Activated CD8-positive, alpha-beta T cell treated with anti-CD3 and anti-CD28 coated beads for 36 hours (primary cell): ENCODE measurements at regions not wholly inside any gene's neighbourhood (a gene's known extent, or its start where the extent isn't known, plus 50 kb on each side); places are given as distances from the start of the nearest gene placed in this dataset.

Experiments used
- ATAC-seq: fragments of 200-7000 bp; cut with Tn5 transposase; one replicate; pipeline ENCODE4 v1.10.0; 2021; ENCODE audit warnings: mild to moderate bottlenecking, moderate library complexity
- CTCF ChIA-PET: fragments of 350-600 bp; sonication (Branson Sonifier 250); formaldehyde crosslinking; loops from one replicate; lab custom pipeline; 2021; ENCODE audit warnings: antibody characterized with exemption; lab: Charles Lee
- POLR2A ChIA-PET: fragments of 350-600 bp; sonication (Branson Sonifier 250); formaldehyde crosslinking; loops from one replicate; lab custom pipeline; 2021; ENCODE audit warnings: antibody characterized with exemption; lab: Charles Lee
- DNase-seq: peaks from one replicate; pipeline ENCODE4 v3.0.0-alpha.2; 2020
- H3K27ac Mint-ChIP-seq: one replicate; pipeline ENCODE4 v1.8.0; 2021; ENCODE audit warnings: mild to moderate bottlenecking, mixed read lengths
- H3K27me3 Mint-ChIP-seq: one replicate; pipeline ENCODE4 v1.8.0; 2021; ENCODE audit warnings: mixed read lengths
- H3K36me3 Mint-ChIP-seq: one replicate; pipeline ENCODE4 v1.8.0; 2021; ENCODE audit warnings: low read depth, mixed read lengths
- H3K4me1 Mint-ChIP-seq: one replicate; pipeline ENCODE4 v1.8.0; 2021; ENCODE audit warnings: low read depth, mixed read lengths
- H3K4me3 Mint-ChIP-seq: one replicate; pipeline ENCODE4 v1.8.0; 2021; ENCODE audit warnings: mild to moderate bottlenecking, moderate library complexity, mixed read lengths
- H3K9me3 Mint-ChIP-seq: one replicate; pipeline ENCODE4 v1.8.0; 2021; ENCODE audit warnings: mixed read lengths
- CTCF ChIP-seq: fragments of 200-600 bp; IDR thresholded peaks from one replicate; pipeline ENCODE4 v1.8.0; 2022; ENCODE audit warnings: antibody characterized with exemption, mild to moderate bottlenecking
- intact Hi-C: fragments of 100-400 bp; cut with micrococcal nuclease; formaldehyde crosslinking; loops from one replicate; pipeline ENCODE4 v1.10.0; 2022

DNA sequence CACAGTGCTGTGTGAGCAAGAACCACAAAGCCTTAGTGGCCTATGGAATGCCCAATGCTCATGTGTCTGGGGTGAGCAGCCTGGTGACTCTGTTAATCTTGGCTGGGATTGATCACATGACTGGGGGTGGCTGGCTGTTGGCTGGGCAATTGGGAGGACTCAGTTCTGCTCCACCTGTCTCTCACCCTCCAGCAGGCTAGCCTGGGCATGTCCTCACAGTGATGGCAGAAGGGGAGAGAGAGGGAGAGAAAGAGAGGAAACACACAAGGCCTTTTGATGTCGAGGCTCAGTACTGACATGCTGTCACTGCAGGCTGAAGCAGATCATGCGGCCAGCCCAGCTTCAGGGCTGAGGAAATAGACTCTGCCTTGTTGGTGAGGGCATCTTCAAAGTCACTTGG is 136.8 kb downstream of the TBX5 start:
- DNase-seq: no peak
- POLR2A ChIA-PET: no interaction called here
- Mint-ChIP-seq H3K9me3 (no peaks in the 10 kb centered on the region), H3K4me3 (no peak overlapping the region), H3K27me3 (peaks cover 13% of the 10 kb centered on the region), H3K36me3 (no peaks in the 10 kb centered on the region), H3K4me1 (no peaks in the 10 kb centered on the region), H3K27ac (no peak overlapping the region)
- intact Hi-C loops: no loop called here
- CTCF ChIA-PET: no interaction called here
- no peak for ATAC-seq
- TF ChIP-seq CTCF: no peak

GRCh38 chr12:114266536-114266935 is 139.4 kb downstream of the TBX5 start:
- intact Hi-C loops: no loop called here
- H3K36me3 Mint-ChIP-seq: no peaks in the 10 kb centered on the region
- H3K4me3 Mint-ChIP-seq: no peak overlapping the region
- CTCF ChIA-PET: no interaction called here
- no peak for TF ChIP-seq CTCF
- peaks cover 3% of the 10 kb centered on the region for H3K9me3 Mint-ChIP-seq
- no peak for DNase-seq
- H3K27ac Mint-ChIP-seq: no peak overlapping the region
- POLR2A ChIA-PET: no interaction called here
- ATAC-seq: no peak
- H3K4me1 Mint-ChIP-seq: no peaks in the 10 kb centered on the region
- H3K27me3 Mint-ChIP-seq: peaks cover 8% of the 10 kb centered on the region

GRCh38 chr12:114265036-114265435 is 140.9 kb downstream of the TBX5 start:
- ChIA-PET POLR2A (no interaction called here), CTCF (no interaction called here)
- ATAC-seq (no peak), DNase-seq (no peak)
- Mint-ChIP-seq H3K27me3 (peaks cover 6% of the 10 kb centered on the region), H3K4me3 (no peak overlapping the region), H3K4me1 (no peaks in the 10 kb centered on the region), H3K36me3 (no peaks in the 10 kb centered on the region), H3K9me3 (peaks cover 3% of the 10 kb centered on the region), H3K27ac (no peak overlapping the region)
- no peak for TF ChIP-seq CTCF
- intact Hi-C loops: no loop called here

DNA sequence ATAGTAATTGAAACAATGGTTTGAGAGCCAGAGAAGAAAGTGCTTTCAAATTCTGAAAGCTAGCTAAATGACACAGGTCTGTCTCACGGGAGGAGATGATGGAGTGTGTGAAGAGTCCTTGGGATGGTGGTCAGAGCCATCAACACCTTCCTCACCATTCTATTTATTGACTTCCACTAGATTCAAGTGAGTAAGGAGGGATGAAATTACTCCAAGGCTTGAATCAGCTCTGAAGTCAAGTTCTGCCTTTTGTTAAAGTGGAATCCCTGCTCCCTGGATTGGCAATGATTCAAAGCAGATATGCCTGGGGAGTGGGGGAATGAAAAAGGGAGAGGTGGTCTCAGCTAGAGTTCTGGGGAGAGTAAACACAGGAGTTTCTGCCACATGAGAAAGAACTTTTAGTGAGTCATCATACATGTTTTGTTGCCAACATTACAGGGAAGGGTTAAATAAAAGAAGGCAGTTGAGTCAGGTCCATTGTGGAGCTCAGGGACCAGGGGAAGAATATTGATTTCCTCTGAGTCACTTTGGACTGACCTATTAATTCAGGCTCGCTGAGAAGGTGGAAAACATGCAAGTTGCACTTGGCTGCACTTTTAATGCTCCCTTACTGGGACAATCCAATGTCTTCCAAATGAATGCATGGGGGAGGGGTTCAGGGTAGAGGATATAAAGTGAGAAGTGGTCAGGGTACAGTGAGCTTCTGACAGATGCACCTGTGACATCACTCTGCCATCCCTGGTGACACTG is 142.7 kb downstream of the TBX5 start:
- ChIA-PET CTCF (no interaction called here), POLR2A (no interaction called here)
- Mint-ChIP-seq H3K4me1 (no peaks in the 10 kb centered on the region), H3K27ac (no peak overlapping the region), H3K36me3 (no peaks in the 10 kb centered on the region), H3K27me3 (peaks cover 1% of the 10 kb centered on the region), H3K9me3 (peaks cover 3% of the 10 kb centered on the region), H3K4me3 (no peak overlapping the region)
- TF ChIP-seq CTCF: no peak
- ATAC-seq (no peak), DNase-seq (no peak)
- intact Hi-C loops: no loop called here

DNA sequence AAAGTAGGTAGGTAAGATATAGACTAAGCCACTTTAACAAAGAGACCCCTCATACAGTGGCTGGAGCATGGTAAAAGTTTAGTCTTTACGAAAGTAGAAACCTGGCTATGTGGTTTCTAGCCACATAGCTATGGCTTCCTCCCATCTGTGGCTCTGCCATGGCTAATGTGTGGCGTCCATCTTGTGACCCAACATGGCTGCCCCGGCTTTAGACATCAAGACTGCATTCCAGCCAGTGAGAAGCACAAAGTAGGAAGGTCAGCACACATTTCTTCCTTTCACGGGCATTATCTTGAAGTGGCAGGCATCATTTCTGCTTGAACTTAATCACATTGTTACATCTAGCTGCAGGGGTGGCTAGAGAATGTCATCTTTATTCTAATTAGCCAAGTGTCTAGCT is 148.3 kb downstream of the TBX5 start:
- no peaks in the 10 kb centered on the region for H3K9me3 Mint-ChIP-seq
- no peak overlapping the region for H3K27ac Mint-ChIP-seq
- ChIA-PET POLR2A (no interaction called here), CTCF (interaction anchor here (0.7 kb wide), 1 partner anchor 23 kb away, joined by 3 read pairs; no protein-coding TSS in a partner anchor)
- TF ChIP-seq CTCF: no peak
- DNase-seq: no peak
- peaks cover 2% of the 10 kb centered on the region for H3K27me3 Mint-ChIP-seq
- intact Hi-C loops: no loop called here
- no peaks in the 10 kb centered on the region for H3K36me3 Mint-ChIP-seq
- ATAC-seq: no peak
- no peak overlapping the region for H3K4me3 Mint-ChIP-seq
- H3K4me1 Mint-ChIP-seq: no peaks in the 10 kb centered on the region
